ENCODE measurements at regions not wholly inside any gene's neighbourhood (a gene's known extent, or its start where the extent isn't known, plus 50 kb on each side); places are given as distances from the start of the nearest gene placed in this dataset.

DNA sequence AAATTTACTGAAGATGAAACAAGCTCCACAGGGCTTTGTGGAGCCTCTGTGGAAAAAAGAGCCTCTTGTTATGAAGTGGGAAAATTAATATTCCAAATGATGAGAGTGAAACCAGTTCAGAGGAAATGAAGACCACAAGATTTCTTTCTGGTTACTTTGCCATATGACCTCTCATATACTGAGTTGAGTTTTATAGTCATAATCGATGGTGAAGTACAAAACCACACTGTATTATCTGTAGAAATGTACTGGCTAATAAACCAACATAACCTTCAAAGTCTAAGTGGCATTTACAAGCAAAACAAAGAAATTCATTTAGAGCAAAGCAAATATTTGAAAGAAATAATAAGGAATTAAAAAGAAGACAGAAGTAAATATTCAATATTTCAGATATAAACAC, 662.6 kb upstream of the ZWINT start:
- Histone ChIP-seq H3K9ac (no peak overlapping the region), H2AFZ (no peak overlapping the region), H3K79me2 (ENCODE audit: insufficient read depth) (no peaks in the 10 kb centered on the region), H3K27ac (no peak overlapping the region), H3K4me1 (ENCODE audit: insufficient read depth) (no peaks in the 10 kb centered on the region), H3K9me3 (ENCODE audit: low read depth) (no peaks in the 10 kb centered on the region), H3K27me3 (replicated peaks; ENCODE audit: insufficient read depth) (no peaks in the 10 kb centered on the region), H3K9me2 (ENCODE audit: insufficient read depth) (no peaks in the 10 kb centered on the region), H4K20me1 (ENCODE audit: insufficient read depth) (no peaks in the 10 kb centered on the region), H3K4me2 (ENCODE audit: unreplicated experiment) (no peak overlapping the region), H3K36me3 (ENCODE audit: low read depth) (no peaks in the 10 kb centered on the region), H3F3A (ENCODE audit: insufficient read depth) (no peaks in the 10 kb centered on the region), H3K4me3 (no peak overlapping the region)
- in situ Hi-C loops (cut with MboI), result no loop called here
- TF ChIP-seq EZH2phosphoT487 (IDR thresholded peaks at IDR 0.05; ENCODE audit: insufficient read depth, low read depth) (no peak), EZH2 (IDR thresholded peaks at IDR 0.05; ENCODE audit: insufficient read depth, poor library complexity, severe bottlenecking) (no peak)
- DNase-seq, result no peak
- 13 to 17% methylated on average over 1 of the region's 1 CpG for WGBS, 2 experiments (ENCODE audit: low coverage in 1 of 2, low lambda C conversion rate in 2 of 2, missing lambda C conversion rate in 2 of 2)

GRCh38 chr10:57018452-57018851, 657.4 kb upstream of the ZWINT start:
- 0 to 4% methylated on average over 1 of the region's 1 CpG for WGBS, 2 experiments (ENCODE audit: low coverage in 1 of 2, low lambda C conversion rate in 2 of 2, missing lambda C conversion rate in 2 of 2)
- H3K36me3 ChIP-seq (ENCODE audit: low read depth), result no peaks in the 10 kb centered on the region
- DNase-seq, result no peak
- H3K27ac ChIP-seq, result no peak overlapping the region
- H2AFZ ChIP-seq, result no peak overlapping the region
- H3K9me3 ChIP-seq (ENCODE audit: low read depth), result no peaks in the 10 kb centered on the region
- no peaks in the 10 kb centered on the region for H3F3A ChIP-seq (ENCODE audit: insufficient read depth)
- no peaks in the 10 kb centered on the region for H3K4me1 ChIP-seq (ENCODE audit: insufficient read depth)
- H3K79me2 ChIP-seq (ENCODE audit: insufficient read depth), result no peaks in the 10 kb centered on the region
- no peaks in the 10 kb centered on the region for H3K9me2 ChIP-seq (ENCODE audit: insufficient read depth)
- in situ Hi-C loops (cut with MboI), result no loop called here
- no peak overlapping the region for H3K4me3 ChIP-seq
- no peaks in the 10 kb centered on the region for H4K20me1 ChIP-seq (ENCODE audit: insufficient read depth)
- no peaks in the 10 kb centered on the region for H3K27me3 ChIP-seq (replicated peaks; ENCODE audit: insufficient read depth)
- TF ChIP-seq EZH2phosphoT487 (IDR thresholded peaks at IDR 0.05; ENCODE audit: insufficient read depth, low read depth) (no peak), EZH2 (IDR thresholded peaks at IDR 0.05; ENCODE audit: insufficient read depth, poor library complexity, severe bottlenecking) (no peak)
- no peak overlapping the region for H3K4me2 ChIP-seq (ENCODE audit: unreplicated experiment)
- no peak overlapping the region for H3K9ac ChIP-seq

GRCh38 chr10:57017356-57018037, 656.4 kb upstream of the ZWINT start:
- H3K9ac ChIP-seq, result no peak overlapping the region
- no peak overlapping the region for H3K27ac ChIP-seq
- H3F3A ChIP-seq (ENCODE audit: insufficient read depth), result no peaks in the 10 kb centered on the region
- no peak overlapping the region for H3K4me3 ChIP-seq
- no peaks in the 10 kb centered on the region for H3K4me1 ChIP-seq (ENCODE audit: insufficient read depth)
- DNase-seq, result no peak
- no peaks in the 10 kb centered on the region for H3K9me2 ChIP-seq (ENCODE audit: insufficient read depth)
- WGBS, 2 experiments (ENCODE audit: low coverage in 1 of 2, low lambda C conversion rate in 2 of 2, missing lambda C conversion rate in 2 of 2), result 13 to 20% methylated on average over 7 of the region's 7 CpGs
- no peaks in the 10 kb centered on the region for H3K9me3 ChIP-seq (ENCODE audit: low read depth)
- in situ Hi-C loops (cut with MboI), result no loop called here
- H3K79me2 ChIP-seq (ENCODE audit: insufficient read depth), result no peaks in the 10 kb centered on the region
- H3K4me2 ChIP-seq (ENCODE audit: unreplicated experiment), result no peak overlapping the region
- no peak overlapping the region for H2AFZ ChIP-seq
- TF ChIP-seq EZH2phosphoT487 (IDR thresholded peaks at IDR 0.05; ENCODE audit: insufficient read depth, low read depth), result no peak
- TF ChIP-seq EZH2 (IDR thresholded peaks at IDR 0.05; ENCODE audit: insufficient read depth, poor library complexity, severe bottlenecking), result no peak
- no peaks in the 10 kb centered on the region for H3K27me3 ChIP-seq (replicated peaks; ENCODE audit: insufficient read depth)
- no peaks in the 10 kb centered on the region for H3K36me3 ChIP-seq (ENCODE audit: low read depth)
- H4K20me1 ChIP-seq (ENCODE audit: insufficient read depth), result no peaks in the 10 kb centered on the region

DNA sequence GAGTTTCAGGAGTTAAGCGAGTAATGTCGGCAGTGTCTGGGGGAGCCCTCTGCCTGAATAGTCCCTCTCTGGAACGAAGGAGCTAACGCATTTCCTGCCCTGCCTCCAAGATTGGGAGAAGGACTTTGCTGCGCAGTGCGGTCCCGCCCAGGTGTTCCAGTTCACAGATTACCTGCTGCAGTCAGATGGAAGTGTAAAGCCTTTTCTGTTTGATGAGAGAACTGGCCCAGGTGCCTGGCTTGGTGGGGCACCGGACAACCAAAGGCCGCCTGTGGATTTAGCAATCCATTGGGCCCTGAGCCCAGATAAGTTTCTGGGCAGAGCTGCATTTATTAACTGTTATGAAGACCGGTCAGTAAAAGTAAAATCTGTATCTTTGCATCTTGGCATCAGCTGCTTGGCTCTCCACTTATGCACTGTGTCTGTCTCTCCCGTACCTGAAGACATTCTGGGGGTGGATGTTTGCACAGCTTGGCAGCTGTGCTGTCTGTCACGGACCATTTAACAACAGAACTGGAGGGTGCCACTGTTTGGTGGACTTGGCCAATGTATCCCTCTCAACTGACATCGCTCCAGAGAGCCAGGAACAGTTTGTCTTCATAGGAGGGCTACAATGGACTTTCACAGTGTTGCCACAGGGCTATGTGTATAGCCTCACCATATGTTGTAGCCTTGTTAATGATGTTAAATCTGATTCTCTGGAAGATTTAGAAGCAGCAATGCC, 654.7 kb upstream of the ZWINT start:
- Histone ChIP-seq H2AFZ (no peak overlapping the region), H3K9me2 (ENCODE audit: insufficient read depth) (no peaks in the 10 kb centered on the region), H3K27me3 (replicated peaks; ENCODE audit: insufficient read depth) (no peaks in the 10 kb centered on the region), H3K4me1 (ENCODE audit: insufficient read depth) (no peaks in the 10 kb centered on the region), H3K9ac (no peak overlapping the region), H3K4me3 (no peak overlapping the region), H3K36me3 (ENCODE audit: low read depth) (no peaks in the 10 kb centered on the region), H3K79me2 (ENCODE audit: insufficient read depth) (no peaks in the 10 kb centered on the region), H3K4me2 (ENCODE audit: unreplicated experiment) (no peak overlapping the region), H3K9me3 (ENCODE audit: low read depth) (no peaks in the 10 kb centered on the region), H3K27ac (no peak overlapping the region), H4K20me1 (ENCODE audit: insufficient read depth) (no peaks in the 10 kb centered on the region), H3F3A (ENCODE audit: insufficient read depth) (no peaks in the 10 kb centered on the region)
- in situ Hi-C loops (cut with MboI), result no loop called here
- no peak for TF ChIP-seq EZH2 (IDR thresholded peaks at IDR 0.05; ENCODE audit: insufficient read depth, poor library complexity, severe bottlenecking)
- no peak for TF ChIP-seq EZH2phosphoT487 (IDR thresholded peaks at IDR 0.05; ENCODE audit: insufficient read depth, low read depth)
- 34 to 35% methylated on average over 13 of the region's 13 CpGs for WGBS, 2 experiments (ENCODE audit: low coverage in 1 of 2, low lambda C conversion rate in 2 of 2, missing lambda C conversion rate in 2 of 2)
- no peak for DNase-seq
